ENCODE measurements at regions not wholly inside any gene's neighbourhood (a gene's known extent, or its start where the extent isn't known, plus 50 kb on each side); places are given as distances from the start of the nearest gene placed in this dataset.
A peak's percentile ranks its signal among the peaks of the same experiment; 100 is the strongest.

GRCh38 chr10:75294031-75294437 lies 58.3 kb upstream of the COMTD1 start:
- DNase-seq: no peak

DNA sequence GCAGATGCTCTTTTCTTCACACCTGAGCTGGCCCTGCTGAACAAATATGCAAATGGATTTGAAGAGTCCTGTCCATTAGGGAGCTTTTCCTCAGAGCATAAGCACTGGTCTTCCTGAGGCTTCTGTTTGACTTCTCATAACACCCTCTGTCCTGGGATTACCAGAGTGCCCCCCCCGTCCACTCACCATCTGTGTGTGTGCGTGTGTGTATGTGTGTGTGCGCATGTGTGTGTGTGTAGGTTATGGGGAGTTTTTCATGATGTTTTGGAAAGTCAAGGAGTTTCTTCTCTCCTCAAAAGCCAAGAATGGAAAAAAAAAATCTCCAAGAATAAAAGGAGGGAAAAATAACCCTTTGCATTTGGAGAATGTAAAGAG lies 57.7 kb upstream of the COMTD1 start:
- peak; percentile 2 for DNase-seq

DNA sequence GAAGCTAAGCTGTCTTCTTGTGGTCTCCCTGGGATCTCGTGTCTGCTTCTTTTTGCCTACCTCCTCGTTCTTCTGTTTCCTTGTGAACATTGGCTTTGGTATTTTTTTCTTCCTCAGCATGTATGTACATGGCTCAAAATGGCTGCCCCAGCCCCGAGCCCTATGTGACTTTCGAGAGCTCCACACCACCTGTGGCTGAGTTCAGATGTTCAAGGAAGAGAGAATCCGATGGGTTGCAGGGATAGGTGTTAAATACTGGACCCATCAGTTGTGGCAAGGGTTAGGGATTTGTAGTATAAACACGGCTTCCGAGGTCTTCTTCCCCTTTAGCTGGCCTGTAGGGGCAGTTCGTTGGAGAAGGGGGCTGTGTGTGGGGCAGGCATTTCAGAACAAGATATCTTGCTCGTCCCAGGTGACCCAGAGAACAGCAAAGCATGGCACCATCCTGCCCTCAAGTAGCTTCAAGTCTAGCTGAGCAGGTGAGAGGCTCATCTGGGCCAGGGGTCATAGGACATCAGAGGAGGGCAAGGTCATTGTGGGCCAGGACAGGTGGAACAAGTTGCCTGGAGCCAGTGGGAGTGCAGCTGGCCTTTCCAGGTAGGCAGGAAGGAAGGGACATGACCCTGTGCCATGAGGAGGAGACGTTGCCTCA lies 57.2 kb upstream of the COMTD1 start:
- DNase-seq: no peak

DNA sequence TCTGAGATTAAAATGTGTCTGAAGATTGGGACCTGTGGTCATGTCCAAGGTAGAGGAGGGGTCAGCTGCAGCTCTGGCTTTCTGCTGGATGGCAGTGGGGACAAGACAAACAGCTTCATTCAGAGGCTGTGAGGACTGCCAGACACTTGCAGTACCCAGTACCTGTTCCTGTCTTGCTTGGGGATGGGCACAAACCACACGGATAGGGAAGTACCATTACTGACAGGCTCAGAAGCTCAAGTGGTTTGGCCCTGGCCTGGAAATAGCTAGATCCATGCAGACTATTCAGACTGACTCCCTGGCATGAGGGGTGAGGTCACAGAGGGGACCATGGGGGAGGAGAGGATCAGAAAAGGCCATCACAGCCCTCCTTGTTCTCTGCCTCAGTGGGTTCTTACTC lies 56.0 kb upstream of the COMTD1 start:
- no peak for DNase-seq

DNA sequence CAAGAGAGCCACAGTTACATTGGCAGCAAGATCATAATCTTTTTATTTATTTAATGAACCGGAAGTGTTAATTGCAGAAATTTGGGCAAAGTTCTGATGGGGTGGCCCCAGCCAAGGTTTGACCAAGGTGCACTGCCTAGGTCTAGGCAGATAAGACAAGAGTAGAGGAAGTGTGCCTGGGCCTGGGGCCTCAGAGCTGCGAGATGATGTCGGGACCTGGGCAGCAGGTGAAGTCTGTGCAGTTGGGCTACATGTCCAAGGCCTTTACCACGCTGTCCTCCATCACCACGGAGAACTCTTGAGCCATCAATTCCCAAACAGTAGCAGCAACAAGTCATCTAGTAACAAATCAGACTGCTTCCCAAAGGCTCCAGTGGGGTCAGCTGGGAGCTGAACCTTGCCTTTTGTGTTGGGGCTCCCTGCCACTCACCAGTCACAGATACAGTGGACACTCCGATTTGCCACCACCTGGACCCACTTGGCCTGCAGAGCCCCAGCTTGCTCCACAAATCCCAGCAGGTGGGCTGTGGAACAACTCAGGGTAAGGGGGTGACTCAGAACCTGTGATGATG lies 52.5 kb upstream of the COMTD1 start:
- no peak for DNase-seq

DNA sequence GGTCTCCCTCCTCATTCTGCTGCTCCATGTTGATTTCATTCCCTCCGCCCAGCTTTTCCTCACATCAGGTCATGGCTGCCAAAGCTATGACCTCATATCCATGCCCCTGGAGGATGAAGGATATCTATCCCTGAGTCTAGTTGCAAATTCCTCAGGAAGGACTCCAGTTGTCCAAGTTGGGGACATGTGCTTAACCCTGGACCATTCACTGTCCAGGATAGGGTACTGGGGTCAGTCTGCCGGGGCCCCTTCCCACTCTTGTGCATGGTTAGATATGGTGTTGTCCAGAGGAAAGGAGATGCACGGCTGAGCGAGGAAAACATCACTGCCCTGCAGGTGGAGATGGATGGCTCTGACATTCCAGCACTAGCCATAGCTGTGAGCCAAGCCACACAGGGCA lies 51.9 kb upstream of the COMTD1 start:
- no peak for DNase-seq

DNA sequence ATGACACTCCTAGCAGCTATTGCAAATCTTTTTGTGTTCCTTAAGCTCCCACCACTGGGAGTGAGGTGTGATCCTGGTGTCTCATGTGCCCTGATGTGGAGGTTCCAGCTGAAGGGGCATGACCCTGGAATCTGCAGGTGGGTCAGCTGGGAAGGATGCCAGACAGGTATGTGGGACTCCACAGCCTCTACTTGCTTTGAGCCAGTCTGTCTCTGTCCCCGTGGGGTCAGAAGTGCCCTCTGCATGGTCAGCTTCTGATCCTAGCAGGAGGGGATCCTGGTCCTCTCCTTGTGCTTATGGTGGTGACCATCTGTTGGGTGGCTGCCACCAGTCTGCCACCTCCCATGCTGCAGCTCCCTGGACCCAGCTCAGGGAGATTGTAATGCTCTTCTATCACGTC lies 51.1 kb upstream of the COMTD1 start:
- no peak for DNase-seq
